C4-2B (cell line): ENCODE measurements at regions not wholly inside any gene's neighbourhood (a gene's known extent, or its start where the extent isn't known, plus 50 kb on each side); places are given as distances from the start of the nearest gene placed in this dataset.

ENCODE experiments used
- H3K27ac ChIP-seq: fragments of 450-650 bp; 2 replicates; pipeline ENCODE4 v1.5.1; 2017
- CTCF ChIP-seq: fragments of 450-650 bp; conservative IDR thresholded peaks from 2 replicates; pipeline ENCODE4 v1.5.1; 2017; ENCODE audit warnings: mild to moderate bottlenecking
- ZFX ChIP-seq: fragments of 450-650 bp; IDR thresholded peaks from 2 replicates; pipeline ENCODE4 v1.6.1; 2017

GRCh38 chr10:25120188-25120587 is 54.6 kb upstream of the GPR158 start:
- TF ChIP-seq ZFX (no peak), CTCF (no peak)
- H3K27ac ChIP-seq: no peak overlapping the region
